GM13977 (cell line): ENCODE measurements at regions not wholly inside any gene's neighbourhood (a gene's known extent, or its start where the extent isn't known, plus 50 kb on each side); places are given as distances from the start of the nearest gene placed in this dataset.
A peak's percentile ranks its signal among the peaks of the same experiment; 100 is the strongest.

Source experiments
- DNase-seq: peaks from one replicate; pipeline ENCODE4 v3.0.0; 2012; ENCODE audit warnings: low spot score
- in situ Hi-C: fragments of 300-500 bp; cut with MboI; formaldehyde crosslinking; loops from one replicate; pipeline ENCODE4 v1.12.0; 2022; ENCODE audit warnings: low sequenced_read_pairs, low pct_unique_long_range_greater_than_20kb, mixed read lengths, inconsistent platforms; ENCODE audit not compliant: unreplicated experiment
- TF ChIP-seq, protein P1 (sequence below): IDR thresholded peaks from 2 replicates; pipeline ENCODE4 v1.5.1; 2012; ENCODE audit warnings: mild to moderate bottlenecking, control low read depth; ENCODE audit not compliant: insufficient read depth; ENCODE audit errors: extremely low read depth, missing control alignments

GRCh38 chr6:84441456-84441855 is 214.0 kb upstream of the CEP162 start:
- TF ChIP-seq, protein P1, sequence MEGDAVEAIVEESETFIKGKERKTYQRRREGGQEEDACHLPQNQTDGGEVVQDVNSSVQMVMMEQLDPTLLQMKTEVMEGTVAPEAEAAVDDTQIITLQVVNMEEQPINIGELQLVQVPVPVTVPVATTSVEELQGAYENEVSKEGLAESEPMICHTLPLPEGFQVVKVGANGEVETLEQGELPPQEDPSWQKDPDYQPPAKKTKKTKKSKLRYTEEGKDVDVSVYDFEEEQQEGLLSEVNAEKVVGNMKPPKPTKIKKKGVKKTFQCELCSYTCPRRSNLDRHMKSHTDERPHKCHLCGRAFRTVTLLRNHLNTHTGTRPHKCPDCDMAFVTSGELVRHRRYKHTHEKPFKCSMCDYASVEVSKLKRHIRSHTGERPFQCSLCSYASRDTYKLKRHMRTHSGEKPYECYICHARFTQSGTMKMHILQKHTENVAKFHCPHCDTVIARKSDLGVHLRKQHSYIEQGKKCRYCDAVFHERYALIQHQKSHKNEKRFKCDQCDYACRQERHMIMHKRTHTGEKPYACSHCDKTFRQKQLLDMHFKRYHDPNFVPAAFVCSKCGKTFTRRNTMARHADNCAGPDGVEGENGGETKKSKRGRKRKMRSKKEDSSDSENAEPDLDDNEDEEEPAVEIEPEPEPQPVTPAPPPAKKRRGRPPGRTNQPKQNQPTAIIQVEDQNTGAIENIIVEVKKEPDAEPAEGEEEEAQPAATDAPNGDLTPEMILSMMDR: no peak

GRCh38 chr6:84434550-84434949 is 207.1 kb upstream of the CEP162 start:
- TF ChIP-seq, protein P1: no peak

More at GRCh38 chr6:84441456-84441855, 214.0 kb upstream of the CEP162 start:
- DNase-seq: no peak
- in situ Hi-C loops: no loop called here

DNA sequence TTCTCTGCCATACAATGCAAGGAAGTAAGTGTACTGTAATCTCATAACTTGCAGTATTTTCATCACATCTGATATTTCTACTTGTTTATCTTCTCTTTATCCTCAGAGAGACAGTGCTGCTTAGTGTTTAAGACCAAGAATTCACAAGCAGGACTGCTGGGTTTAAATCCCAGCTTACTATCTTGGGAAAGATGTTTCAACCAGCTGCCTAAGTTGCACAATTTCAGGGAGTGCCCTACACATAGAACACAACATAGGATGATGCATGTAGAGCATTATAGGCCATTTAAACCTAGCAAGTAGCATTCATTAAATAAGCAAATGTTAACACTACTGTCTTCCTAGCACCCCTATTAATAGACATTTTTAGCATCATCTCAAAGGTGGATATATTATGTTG is 205.2 kb upstream of the CEP162 start:
- TF ChIP-seq, protein P1: no peak
- no peak for DNase-seq
- in situ Hi-C loops: no loop called here

More at GRCh38 chr6:84434550-84434949, 207.1 kb upstream of the CEP162 start:
- in situ Hi-C loops: no loop called here
- no peak for DNase-seq

DNA sequence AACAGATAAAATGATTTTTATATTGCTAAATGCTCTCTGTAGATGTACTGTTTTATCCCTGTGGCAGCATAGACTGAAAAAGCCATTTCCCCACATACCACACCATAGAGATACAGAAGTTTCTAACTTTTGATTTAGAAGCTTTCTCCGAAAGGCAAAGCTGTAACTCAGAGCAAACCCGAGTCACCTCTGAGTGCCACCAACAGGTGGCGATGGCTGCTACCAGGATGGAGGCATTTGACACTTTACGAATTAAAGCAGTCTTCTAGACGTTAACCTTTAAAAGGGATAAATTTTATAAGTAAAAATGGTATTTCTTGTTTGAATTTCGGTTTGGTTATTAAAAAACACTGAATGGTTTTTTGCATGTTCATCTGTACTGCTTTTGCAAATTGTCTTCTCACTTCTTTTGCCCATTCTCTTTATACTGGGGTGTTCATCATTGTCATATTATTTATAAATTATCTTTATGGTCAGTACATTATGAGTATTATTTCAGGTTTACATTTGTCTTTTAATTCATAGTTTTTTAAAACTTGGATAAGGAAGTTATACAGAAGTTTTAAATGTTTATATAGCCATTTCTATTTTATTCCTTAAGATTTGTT is 201.0 kb upstream of the CEP162 start:
- in situ Hi-C loops: no loop called here
- TF ChIP-seq, protein P1: peak; percentile 76
- DNase-seq: peak; percentile 28

- DNase-seq: no peak
- TF ChIP-seq, protein P1: no peak
- in situ Hi-C loops: no loop called here
Observed at GRCh38 chr6:84425971-84426705, 198.7 kb upstream of the CEP162 start.

GRCh38 chr6:84424956-84425355 is 197.5 kb upstream of the CEP162 start:
- TF ChIP-seq, protein P1: no peak
- in situ Hi-C loops: loop anchor here (25.0 kb wide), 1 partner anchor 163 kb away; no protein-coding TSS in a partner anchor
- no peak for DNase-seq
